Suprapubic skin (tissue), 4 donors: ENCODE measurements at regions not wholly inside any gene's neighbourhood (a gene's known extent, or its start where the extent isn't known, plus 50 kb on each side); places are given as distances from the start of the nearest gene placed in this dataset.

Source experiments
- DNase-seq, 2 donors: peaks; one replicate each; pipeline ENCODE4 v3.0.0-alpha.2; 2019; ENCODE audit warnings: low spot score in 2 of 2
- H3K27ac ChIP-seq: fragments of 200-600 bp; sonication (generic); one replicate; pipeline ENCODE4 v1.5.1; 2019
- H3K27me3 ChIP-seq: fragments of 200-600 bp; sonication (generic); one replicate; pipeline ENCODE4 v1.5.1; 2019
- H3K36me3 ChIP-seq: fragments of 200-600 bp; sonication (generic); one replicate; pipeline ENCODE4 v1.5.1; 2019
- H3K4me1 ChIP-seq: fragments of 200-600 bp; sonication (generic); one replicate; pipeline ENCODE4 v1.5.1; 2019
- H3K4me3 ChIP-seq: fragments of 200-600 bp; sonication (generic); one replicate; pipeline ENCODE4 v1.5.1; 2019; ENCODE audit warnings: mild to moderate bottlenecking
- H3K9me3 ChIP-seq: fragments of 200-600 bp; sonication (generic); one replicate; pipeline ENCODE4 v1.5.1; 2019
- CTCF ChIP-seq, 2 donors: fragments of 200-600 bp in 1 of 2; fragments of 450-650 bp in 1 of 2; sonication (generic) in 1 of 2; IDR thresholded peaks; one replicate each; pipeline ENCODE4 v1.5.1; 2016 to 2019; ENCODE audit warnings: antibody characterized with exemption in 2 of 2, mild to moderate bottlenecking in 1 of 2, moderate library complexity in 1 of 2
- EP300 ChIP-seq: sonication (generic); formaldehyde crosslinking; IDR thresholded peaks from one replicate; pipeline ENCODE4 v1.6.1; 2017; ENCODE audit warnings: antibody characterized with exemption
- POLR2A ChIP-seq, 2 donors: fragments of 450-650 bp; IDR thresholded peaks; one replicate each; pipeline ENCODE4 v1.6.1; 2017; ENCODE audit warnings: antibody characterized with exemption in 2 of 2, mild to moderate bottlenecking in 2 of 2, moderate library complexity in 2 of 2
- POLR2AphosphoS5 ChIP-seq, 3 donors: sonication (generic); formaldehyde crosslinking; IDR thresholded peaks; one replicate each; pipeline ENCODE4 v1.6.1; 2017; ENCODE audit warnings: antibody characterized with exemption in 3 of 3
- WGBS: methylation state at CpG from one replicate; pipeline ENCODE4 v1.1.5; 2018; 5-methylcytosine and 5-hydroxymethylcytosine counted together

GRCh38 chr20:21607971-21608725 is 94.3 kb upstream of the NKX2-2 start:
- DNase-seq: no peak
- H3K9me3 ChIP-seq: no peaks in the 10 kb centered on the region
- no peaks in the 10 kb centered on the region for H3K4me1 ChIP-seq
- no peaks in the 10 kb centered on the region for H3K36me3 ChIP-seq
- H3K27ac ChIP-seq: no peak overlapping the region
- no peak overlapping the region for H3K4me3 ChIP-seq
- TF ChIP-seq CTCF (IDR thresholded peaks at IDR 0.05) (no peak), EP300 (no peak), POLR2AphosphoS5 (IDR thresholded peaks at IDR 0.05) (no peak), POLR2A (IDR thresholded peaks at IDR 0.05) (no peak)
- peaks cover 24% of the 10 kb centered on the region for H3K27me3 ChIP-seq
- WGBS: 60% methylated on average over 32 of the region's 38 CpGs

GRCh38 chr20:21601799-21602198 is 87.9 kb upstream of the NKX2-2 start:
- Histone ChIP-seq H3K36me3 (no peaks in the 10 kb centered on the region), H3K9me3 (peaks cover 3% of the 10 kb centered on the region), H3K4me1 (no peaks in the 10 kb centered on the region), H3K27me3 (peaks cover under 1% of the 10 kb centered on the region), H3K4me3 (no peak overlapping the region), H3K27ac (no peak overlapping the region)
- 75% methylated on average over 4 of the region's 4 CpGs for WGBS
- no peak for DNase-seq
- no peak for TF ChIP-seq CTCF (IDR thresholded peaks at IDR 0.05)
- TF ChIP-seq EP300: no peak
- no peak for TF ChIP-seq POLR2AphosphoS5 (IDR thresholded peaks at IDR 0.05)
- no peak for TF ChIP-seq POLR2A (IDR thresholded peaks at IDR 0.05)

- TF ChIP-seq POLR2A (IDR thresholded peaks at IDR 0.05) (no peak), POLR2AphosphoS5 (IDR thresholded peaks at IDR 0.05) (no peak), EP300 (no peak), CTCF (IDR thresholded peaks at IDR 0.05) (no peak)
- no peak for DNase-seq
- no peaks in the 10 kb centered on the region for H3K9me3 ChIP-seq
- 88% methylated on average over 4 of the region's 4 CpGs for WGBS
- no peak overlapping the region for H3K27ac ChIP-seq
- H3K4me3 ChIP-seq: no peak overlapping the region
- H3K27me3 ChIP-seq: peaks cover 29% of the 10 kb centered on the region
- H3K36me3 ChIP-seq: no peaks in the 10 kb centered on the region
- no peaks in the 10 kb centered on the region for H3K4me1 ChIP-seq
These were observed 72.8 kb upstream of the NKX2-2 start for GRCh38 chr20:21586682-21587081.

GRCh38 chr20:21583486-21584168 is 69.8 kb upstream of the NKX2-2 start:
- Histone ChIP-seq H3K4me1 (no peaks in the 10 kb centered on the region), H3K36me3 (no peaks in the 10 kb centered on the region), H3K4me3 (no peak overlapping the region), H3K27ac (no peak overlapping the region), H3K27me3 (peaks cover 32% of the 10 kb centered on the region), H3K9me3 (no peaks in the 10 kb centered on the region)
- WGBS: 85% methylated on average over 10 of the region's 10 CpGs
- TF ChIP-seq POLR2A (IDR thresholded peaks at IDR 0.05) (no peak), CTCF (IDR thresholded peaks at IDR 0.05) (no peak), POLR2AphosphoS5 (IDR thresholded peaks at IDR 0.05) (no peak), EP300 (no peak)
- DNase-seq: no peak

- no peak for DNase-seq
- H3K4me3 ChIP-seq: no peak overlapping the region
- no peaks in the 10 kb centered on the region for H3K9me3 ChIP-seq
- WGBS: 66% methylated on average over 4 of the region's 4 CpGs
- no peak overlapping the region for H3K27ac ChIP-seq
- peaks cover 11% of the 10 kb centered on the region for H3K27me3 ChIP-seq
- no peak for TF ChIP-seq POLR2A (IDR thresholded peaks at IDR 0.05)
- TF ChIP-seq EP300: no peak
- no peaks in the 10 kb centered on the region for H3K36me3 ChIP-seq
- no peaks in the 10 kb centered on the region for H3K4me1 ChIP-seq
These were observed 63.7 kb upstream of the NKX2-2 start for GRCh38 chr20:21577551-21577950.
